Body of pancreas (tissue), 4 donors: ENCODE measurements at regions not wholly inside any gene's neighbourhood (a gene's known extent, or its start where the extent isn't known, plus 50 kb on each side); places are given as distances from the start of the nearest gene placed in this dataset.
"Not testable (repeated sequence)": the region's sequence is repeated elsewhere in the genome, so short reads cannot be mapped to it uniquely, and the experiment has no call there.

Experiments used
- POLR2A ChIP-seq, 3 donors: fragments of 450-650 bp; IDR thresholded peaks; one replicate each; pipeline ENCODE4 v1.6.1; 2016; ENCODE audit warnings: antibody characterized with exemption in 3 of 3, mild to moderate bottlenecking in 2 of 3
- TF ChIP-seq, protein P1 (sequence below), 7 experiments: fragments of 450-650 bp in 4 of 7; fragments of 200-600 bp in 3 of 7; sonication (generic) in 3 of 7; IDR thresholded peaks; one replicate each; pipeline ENCODE4 v1.5.1; 2016 to 2019; ENCODE audit warnings: antibody characterized with exemption in 7 of 7

DNA sequence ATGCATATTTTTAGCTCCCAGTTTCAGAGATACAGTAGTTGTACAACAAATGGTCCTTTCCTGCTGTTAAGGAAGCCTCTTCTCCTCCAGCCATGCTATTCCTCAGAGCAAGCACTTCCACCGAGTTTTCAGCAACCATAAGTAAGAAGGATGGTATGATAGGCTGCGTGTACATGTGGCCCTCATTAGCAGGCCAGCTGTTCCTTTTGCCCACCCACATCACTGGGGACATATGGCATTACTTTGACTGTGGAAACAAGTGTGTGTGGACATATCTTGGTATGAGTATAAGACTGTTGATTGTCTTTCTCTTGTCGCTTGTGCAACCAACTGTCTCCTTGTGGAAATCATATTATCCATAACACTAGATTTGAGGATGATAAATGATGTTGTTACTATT lies 129.4 kb upstream of the ZNF717 start:
- TF ChIP-seq, protein P1, sequence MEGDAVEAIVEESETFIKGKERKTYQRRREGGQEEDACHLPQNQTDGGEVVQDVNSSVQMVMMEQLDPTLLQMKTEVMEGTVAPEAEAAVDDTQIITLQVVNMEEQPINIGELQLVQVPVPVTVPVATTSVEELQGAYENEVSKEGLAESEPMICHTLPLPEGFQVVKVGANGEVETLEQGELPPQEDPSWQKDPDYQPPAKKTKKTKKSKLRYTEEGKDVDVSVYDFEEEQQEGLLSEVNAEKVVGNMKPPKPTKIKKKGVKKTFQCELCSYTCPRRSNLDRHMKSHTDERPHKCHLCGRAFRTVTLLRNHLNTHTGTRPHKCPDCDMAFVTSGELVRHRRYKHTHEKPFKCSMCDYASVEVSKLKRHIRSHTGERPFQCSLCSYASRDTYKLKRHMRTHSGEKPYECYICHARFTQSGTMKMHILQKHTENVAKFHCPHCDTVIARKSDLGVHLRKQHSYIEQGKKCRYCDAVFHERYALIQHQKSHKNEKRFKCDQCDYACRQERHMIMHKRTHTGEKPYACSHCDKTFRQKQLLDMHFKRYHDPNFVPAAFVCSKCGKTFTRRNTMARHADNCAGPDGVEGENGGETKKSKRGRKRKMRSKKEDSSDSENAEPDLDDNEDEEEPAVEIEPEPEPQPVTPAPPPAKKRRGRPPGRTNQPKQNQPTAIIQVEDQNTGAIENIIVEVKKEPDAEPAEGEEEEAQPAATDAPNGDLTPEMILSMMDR (IDR thresholded peaks at IDR 0.05): not testable (repeated sequence)
- not testable (repeated sequence) for TF ChIP-seq POLR2A (IDR thresholded peaks at IDR 0.05)
